H1 (cell line): ENCODE measurements at regions not wholly inside any gene's neighbourhood (a gene's known extent, or its start where the extent isn't known, plus 50 kb on each side); places are given as distances from the start of the nearest gene placed in this dataset.

Source experiments
- CTCF ChIA-PET: fragments of 300-600 bp; sonication (Branson Sonifier 250); formaldehyde crosslinking; loops from one replicate; lab custom pipeline; 2021; ENCODE audit not compliant: partially characterized antibody; lab: Charles Lee
- POLR2A ChIA-PET: fragments of 300-600 bp; sonication (Branson Sonifier 250); formaldehyde crosslinking; loops from one replicate; lab custom pipeline; 2021; ENCODE audit warnings: inconsistent platforms; ENCODE audit not compliant: partially characterized antibody; lab: Charles Lee
- DNase-seq, 2 experiments: peaks; one replicate each; pipeline versions ENCODE4 v3.0.0 to v3.0.0-alpha.2; 2010 to 2022; ENCODE audit warnings: low spot score in 2 of 2, low read depth in 1 of 2, mixed read lengths in 1 of 2
- FAIRE-seq: peaks from 2 replicates; lab custom pipeline; 2011; peaks lifted over from hg19 to GRCh38; lab: Jason Lieb, UNC
- H2AFZ ChIP-seq: 2 replicates; pipeline ENCODE4 v1.8.1; 2012; ENCODE audit warnings: low read length, inconsistent platforms
- H2AK5ac ChIP-seq: 2 replicates; pipeline ENCODE4 v1.6.1; 2013; ENCODE audit warnings: low read depth, low read length
- H2BK120ac ChIP-seq: replicated peaks from 2 replicates; pipeline ENCODE3; 2013; ENCODE audit warnings: low read depth, low read length, inconsistent platforms
- H2BK12ac ChIP-seq: 2 replicates; pipeline ENCODE4 v1.6.1; 2013; ENCODE audit warnings: low read depth, low read length
- H2BK15ac ChIP-seq: 2 replicates; pipeline ENCODE4 v1.6.1; 2013; ENCODE audit warnings: low read length
- H2BK20ac ChIP-seq: 2 replicates; pipeline ENCODE4 v1.6.1; 2013; ENCODE audit warnings: low read length
- H2BK5ac ChIP-seq: 2 replicates; pipeline ENCODE4 v1.6.1; 2013; ENCODE audit warnings: low read depth, low read length
- H3K14ac ChIP-seq: 2 replicates; pipeline ENCODE4 v1.6.1; 2013; ENCODE audit warnings: inconsistent platforms; ENCODE audit not compliant: insufficient read length
- H3K18ac ChIP-seq: 2 replicates; pipeline ENCODE4 v1.6.1; 2013; ENCODE audit warnings: low read length; ENCODE audit errors: extremely low read depth
- H3K23ac ChIP-seq: 2 replicates; pipeline ENCODE4 v1.6.1; 2013; ENCODE audit warnings: inconsistent platforms; ENCODE audit not compliant: insufficient read length
- H3K23me2 ChIP-seq: 2 replicates; pipeline ENCODE4 v1.6.1; 2013; ENCODE audit warnings: low read depth, low read length
- H3K27ac ChIP-seq: 2 replicates; pipeline ENCODE4 v1.6.1; 2011; ENCODE audit warnings: low read depth, low read length, inconsistent platforms
- H3K27me3 ChIP-seq, 4 experiments: replicated peaks in 1 of 4; 1 replicate in 1 of 4; 2 replicates in 3 of 4; pipeline versions ENCODE4 v1.6.1 to v1.8.1; 2011 to 2013; ENCODE audit warnings: low read length in 3 of 4, mild to moderate bottlenecking in 3 of 4, inconsistent platforms in 2 of 4, mixed read lengths in 2 of 4, moderate library complexity in 1 of 4; ENCODE audit not compliant: control insufficient read depth in 3 of 4, insufficient read depth in 3 of 4; ENCODE audit errors: extremely low read depth in 1 of 4
- H3K36me3 ChIP-seq, 4 experiments: 2 replicates each; pipeline versions ENCODE4 v1.6.1 to v1.8.1; 2011 to 2013; ENCODE audit warnings: mild to moderate bottlenecking in 4 of 4, low read length in 3 of 4, moderate library complexity in 2 of 4, control low read depth in 1 of 4, inconsistent platforms in 1 of 4; ENCODE audit not compliant: insufficient read depth in 4 of 4, control insufficient read depth in 2 of 4
- H3K4ac ChIP-seq: replicated peaks from 2 replicates; pipeline ENCODE3; 2013; ENCODE audit warnings: low read length, low read depth, mixed read lengths, inconsistent platforms; ENCODE audit not compliant: insufficient read length
- H3K4me1 ChIP-seq, 4 experiments: replicated peaks in 1 of 4; 1 replicate in 1 of 4; 2 replicates in 3 of 4; pipeline versions ENCODE4 v1.6.1 to v1.8.1; 2011 to 2013; ENCODE audit warnings: low read length in 3 of 4, inconsistent platforms in 2 of 4, mixed read lengths in 1 of 4; ENCODE audit not compliant: insufficient read depth in 4 of 4, control insufficient read depth in 3 of 4
- H3K4me2 ChIP-seq, 2 experiments: 2 replicates each; pipeline versions ENCODE4 v1.6.1 to v1.8.1; 2011 to 2013; ENCODE audit warnings: low read depth in 2 of 2, low read length in 2 of 2, control low read depth in 1 of 2, inconsistent platforms in 1 of 2, mild to moderate bottlenecking in 1 of 2; ENCODE audit not compliant: insufficient read depth in 1 of 2
- H3K4me3 ChIP-seq, 4 experiments: fragments of 200-600, 300-600 bp in 1 of 4; sonication (generic), shearing (Covaris generic), sonication (Bioruptor Twin) in 1 of 4; 2 replicates each; pipeline versions ENCODE4 v1.5.1 to v1.8.1; 2011 to 2016; ENCODE audit warnings: low read length in 4 of 4, low read depth in 3 of 4, control low read depth in 2 of 4, inconsistent platforms in 2 of 4, mild to moderate bottlenecking in 2 of 4, mixed read lengths in 1 of 4, moderate library complexity in 1 of 4; ENCODE audit not compliant: insufficient read depth in 2 of 4; ENCODE audit errors: extremely low read depth in 1 of 4
- H3K56ac ChIP-seq: replicated peaks from 2 replicates; pipeline ENCODE3; 2013; ENCODE audit warnings: low read depth, mild to moderate bottlenecking, mixed read lengths, low read length, inconsistent platforms; ENCODE audit not compliant: insufficient read length
- H3K79me1 ChIP-seq: 2 replicates; pipeline ENCODE4 v1.6.1; 2013; ENCODE audit warnings: low read depth, low read length, control low read depth
- H3K79me2 ChIP-seq, 2 experiments: 2 replicates each; pipeline versions ENCODE4 v1.6.1 to v1.8.1; 2012 to 2013; ENCODE audit warnings: low read length in 2 of 2, mild to moderate bottlenecking in 2 of 2, inconsistent platforms in 1 of 2; ENCODE audit not compliant: insufficient read depth in 2 of 2, control insufficient read depth in 1 of 2
- H3K9ac ChIP-seq, 4 experiments: replicated peaks in 1 of 4; 1 replicate in 1 of 4; 2 replicates in 3 of 4; pipeline versions ENCODE4 v1.6.1 to v1.8.1; 2011 to 2013; ENCODE audit warnings: low read depth in 3 of 4, low read length in 3 of 4, control low read depth in 2 of 4, mild to moderate bottlenecking in 2 of 4, moderate library complexity in 2 of 4, inconsistent platforms in 1 of 4; ENCODE audit errors: extremely low read depth in 1 of 4
- H3K9me3 ChIP-seq, 2 experiments: 2 replicates each; pipeline versions ENCODE4 v1.6.1 to v1.8.1; 2012 to 2013; ENCODE audit warnings: mild to moderate bottlenecking in 2 of 2, moderate library complexity in 2 of 2, control low read depth in 1 of 2, inconsistent platforms in 1 of 2, low read depth in 1 of 2, low read length in 1 of 2, mixed read lengths in 1 of 2; ENCODE audit not compliant: insufficient read depth in 2 of 2
- H4K20me1 ChIP-seq, 2 experiments: replicated peaks in 1 of 2; 2 replicates each; pipeline versions ENCODE3 to v1.8.1; 2011 to 2013; ENCODE audit warnings: inconsistent platforms in 2 of 2, low read length in 2 of 2, mild to moderate bottlenecking in 1 of 2; ENCODE audit not compliant: insufficient read depth in 2 of 2, control insufficient read depth in 1 of 2
- H4K5ac ChIP-seq: 2 replicates; pipeline ENCODE4 v1.6.1; 2013; ENCODE audit warnings: low read length, low read depth, mixed read lengths, inconsistent platforms; ENCODE audit not compliant: insufficient read length
- H4K8ac ChIP-seq: 2 replicates; pipeline ENCODE4 v1.8.0; 2013; ENCODE audit warnings: mild to moderate bottlenecking, moderate library complexity, low read length, inconsistent platforms; ENCODE audit not compliant: insufficient read depth; ENCODE audit errors: extremely low read depth
- H4K91ac ChIP-seq: replicated peaks from 2 replicates; pipeline ENCODE3; 2013; ENCODE audit warnings: low read length, mixed read lengths, inconsistent platforms; ENCODE audit not compliant: insufficient read length
- CEBPB ChIP-seq: IDR thresholded peaks from 2 replicates; pipeline ENCODE4 v1.6.1; 2012; ENCODE audit warnings: low read depth, low read length
- WGBS, 2 experiments: shearing (Covaris generic) in 1 of 2; methylation state at CpG; one replicate each; pipeline versions ENCODE4 v1.1.6 to v1.1.7; 2013 to 2015; ENCODE audit warnings: low lambda C conversion rate in 2 of 2, mixed read lengths in 2 of 2, inconsistent platforms in 1 of 2, low coverage in 1 of 2, missing lambda C conversion rate in 1 of 2; ENCODE audit not compliant: insufficient replicate concordance in 2 of 2, insufficient coverage in 1 of 2, insufficient read length in 1 of 2; ENCODE audit errors: extremely low coverage in 1 of 2, missing lambda C conversion rate in 1 of 2; 5-methylcytosine and 5-hydroxymethylcytosine counted together

DNA sequence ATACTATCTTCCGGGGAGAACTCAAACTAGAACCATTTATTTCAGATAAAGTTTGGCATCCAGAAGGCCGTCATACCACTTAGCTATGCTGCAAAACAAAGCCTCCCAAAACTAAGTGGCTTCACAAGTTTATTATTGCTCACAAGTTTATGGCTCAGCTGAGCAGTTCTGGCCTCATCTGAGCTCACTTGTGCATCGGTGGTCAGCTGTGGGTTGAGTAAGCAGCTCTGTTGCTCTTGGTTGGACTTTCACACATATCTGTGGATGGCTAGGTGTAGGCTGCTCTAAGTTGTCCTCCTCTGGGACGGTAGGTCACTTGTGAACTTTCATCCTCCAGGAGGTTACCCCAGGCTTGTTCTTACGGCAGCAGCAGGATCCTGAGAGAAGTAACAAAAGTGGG lies 162.7 kb downstream of the BTG1 start:
- no peak overlapping the region for H3K14ac ChIP-seq
- no peak overlapping the region for H3K4me2 ChIP-seq
- H2BK120ac ChIP-seq = no peak overlapping the region
- H3K36me3 ChIP-seq = no peaks in the 10 kb centered on the region
- no peak overlapping the region for H3K4ac ChIP-seq
- H2BK5ac ChIP-seq = no peak overlapping the region
- TF ChIP-seq CEBPB = no peak
- H3K27ac ChIP-seq = no peak overlapping the region
- no peak overlapping the region for H2BK15ac ChIP-seq
- H3K4me1 ChIP-seq = peaks cover 0 to 3% (median under 1%) of the 10 kb centered on the region in 4 experiments; a peak in 3 of 7 replicates
- no peak overlapping the region for H2BK12ac ChIP-seq
- POLR2A ChIA-PET = no interaction called here
- H4K91ac ChIP-seq = no peak overlapping the region
- no peaks in the 10 kb centered on the region for H4K20me1 ChIP-seq
- no peak overlapping the region for H4K8ac ChIP-seq
- no peak overlapping the region for H3K56ac ChIP-seq
- WGBS, 2 experiments = 86% methylated on average over 5 of the region's 5 CpGs; no CpG with 5 or more reads in 1 of the 2 experiments
- no peak for FAIRE-seq
- H3K9ac ChIP-seq = no peak overlapping the region
- H3K23ac ChIP-seq = no peak overlapping the region
- DNase-seq = no peak
- no peaks in the 10 kb centered on the region for H3K79me2 ChIP-seq
- no peaks in the 10 kb centered on the region for H3K79me1 ChIP-seq
- H2AFZ ChIP-seq = no peak overlapping the region
- no peak overlapping the region for H4K5ac ChIP-seq
- no peaks in the 10 kb centered on the region for H3K23me2 ChIP-seq
- H3K18ac ChIP-seq = no peak overlapping the region; the same call in 1 of the 2 replicates
- no peak overlapping the region for H2AK5ac ChIP-seq
- H3K9me3 ChIP-seq = no peaks in the 10 kb centered on the region
- H3K4me3 ChIP-seq = no peak overlapping the region
- H3K27me3 ChIP-seq = no peaks in the 10 kb centered on the region
- CTCF ChIA-PET = interaction anchor here (0.7 to 1.1 kb wide), 3 partner anchors 15 to 601 kb away, joined by 3 to 4 read pairs (median 3); no protein-coding TSS in a partner anchor
- H2BK20ac ChIP-seq = no peak overlapping the region
